ENCODE measurements at regions not wholly inside any gene's neighbourhood (a gene's known extent, or its start where the extent isn't known, plus 50 kb on each side); places are given as distances from the start of the nearest gene placed in this dataset.

GRCh38 chr4:16437836-16438235, 211.6 kb upstream of the TAPT1 start:
- TF ChIP-seq POLR2A (IDR thresholded peaks at IDR 0.05) (no peak), CTCF (IDR thresholded peaks at IDR 0.05) (no peak)
